Loucy (cell line): ENCODE measurements at regions not wholly inside any gene's neighbourhood (a gene's known extent, or its start where the extent isn't known, plus 50 kb on each side); places are given as distances from the start of the nearest gene placed in this dataset.

Experiments
- H2AFZ ChIP-seq: fragments of 200-600 bp; sonication (generic); 2 replicates; pipeline ENCODE4 v1.6.0; 2016; ENCODE audit warnings: antibody characterized with exemption, mild to moderate bottlenecking, low read length, moderate library complexity
- H3F3A ChIP-seq: fragments of 200-600 bp; 2 replicates; pipeline ENCODE4 v1.6.0; 2016; ENCODE audit warnings: antibody characterized with exemption, low read depth, mild to moderate bottlenecking
- H3K27me3 ChIP-seq: fragments of 200-600 bp; sonication (generic); 2 replicates; pipeline ENCODE4 v1.6.1; 2014; ENCODE audit warnings: low read length, mild to moderate bottlenecking; ENCODE audit not compliant: insufficient read depth, poor library complexity, severe bottlenecking
- H3K36me3 ChIP-seq: fragments of 200-600 bp; sonication (generic); 2 replicates; pipeline ENCODE4 v1.6.1; 2016; ENCODE audit warnings: low read length; ENCODE audit not compliant: insufficient read depth
- H3K4me1 ChIP-seq: fragments of 200-600 bp; sonication (generic); 2 replicates; pipeline ENCODE4 v1.5.1; 2014; ENCODE audit warnings: low read length, mild to moderate bottlenecking; ENCODE audit not compliant: insufficient read depth, poor library complexity, severe bottlenecking
- H3K4me2 ChIP-seq: fragments of 200-600 bp; sonication (generic); 2 replicates; pipeline ENCODE4 v1.6.0; 2014; ENCODE audit warnings: antibody characterized with exemption, low read length, low read depth, mild to moderate bottlenecking; ENCODE audit not compliant: poor library complexity, severe bottlenecking
- H3K4me3 ChIP-seq: fragments of 200-600 bp; sonication (generic); 2 replicates; pipeline ENCODE4 v1.5.1; 2014; ENCODE audit warnings: low read length, mild to moderate bottlenecking, mixed read lengths; ENCODE audit not compliant: poor library complexity, severe bottlenecking
- H3K79me2 ChIP-seq: fragments of 200-600 bp; sonication (generic); 2 replicates; pipeline ENCODE4 v1.6.1; 2014; ENCODE audit warnings: low read length; ENCODE audit not compliant: insufficient read depth
- H3K9ac ChIP-seq: fragments of 200-600 bp; sonication (generic); 2 replicates; pipeline ENCODE4 v1.6.0; 2014; ENCODE audit warnings: mild to moderate bottlenecking, low read depth, low read length, moderate library complexity; ENCODE audit not compliant: poor library complexity, severe bottlenecking
- H3K9me2 ChIP-seq: fragments of 200-600 bp; sonication (generic); replicated peaks from 2 replicates; pipeline ENCODE4 v1.6.1; 2016; ENCODE audit warnings: low read depth, low read length, mixed read lengths
- H3K9me3 ChIP-seq: fragments of 200-600 bp; sonication (generic); 2 replicates; pipeline ENCODE4 v1.6.1; 2014; ENCODE audit warnings: mild to moderate bottlenecking, antibody characterized with exemption, low read length, low read depth; ENCODE audit not compliant: insufficient read depth
- H4K20me1 ChIP-seq: fragments of 200-600 bp; sonication (generic); 2 replicates; pipeline ENCODE4 v1.6.0; 2014; ENCODE audit warnings: antibody characterized with exemption, low read length, mild to moderate bottlenecking; ENCODE audit not compliant: insufficient read depth, poor library complexity, severe bottlenecking
- CTCF ChIP-seq: fragments of 200-600 bp; sonication (generic); conservative IDR thresholded peaks from 2 replicates; pipeline ENCODE4 v1.5.1; 2014; ENCODE audit warnings: mild to moderate bottlenecking, antibody characterized with exemption, low read length
- EZH2phosphoT487 ChIP-seq: fragments of 200-600 bp; IDR thresholded peaks from 2 replicates; pipeline ENCODE4 v1.6.1; 2018; ENCODE audit warnings: antibody characterized with exemption, mild to moderate bottlenecking, moderate library complexity, borderline replicate concordance

GRCh38 chr14:101065696-101066694, 162.5 kb upstream of the RTL1 start:
- no peaks in the 10 kb centered on the region for H3K36me3 ChIP-seq
- no peak overlapping the region for H3K4me3 ChIP-seq
- no peaks in the 10 kb centered on the region for H3K9me2 ChIP-seq
- no peaks in the 10 kb centered on the region for H3K79me2 ChIP-seq
- no peak overlapping the region for H3K9ac ChIP-seq
- H3K9me3 ChIP-seq: 0 out of 2 replicates have a peak, but pooled peaks cover under 1% of the 10 kb centered on the region
- no peaks in the 10 kb centered on the region for H3K27me3 ChIP-seq
- H3F3A ChIP-seq: no peaks in the 10 kb centered on the region
- H3K4me1 ChIP-seq: no peaks in the 10 kb centered on the region
- H3K4me2 ChIP-seq: no peak overlapping the region
- H2AFZ ChIP-seq: no peak overlapping the region
- no peak for TF ChIP-seq CTCF
- no peak for TF ChIP-seq EZH2phosphoT487
- H4K20me1 ChIP-seq: no peaks in the 10 kb centered on the region

- H3K79me2 ChIP-seq: no peaks in the 10 kb centered on the region
- no peaks in the 10 kb centered on the region for H3K9me3 ChIP-seq
- no peaks in the 10 kb centered on the region for H3K27me3 ChIP-seq
- H3K36me3 ChIP-seq: no peaks in the 10 kb centered on the region
- no peak overlapping the region for H3K9ac ChIP-seq
- no peaks in the 10 kb centered on the region for H3K9me2 ChIP-seq
- no peaks in the 10 kb centered on the region for H4K20me1 ChIP-seq
- H3K4me1 ChIP-seq: no peaks in the 10 kb centered on the region
- H3K4me3 ChIP-seq: no peak overlapping the region
- H2AFZ ChIP-seq: no peak overlapping the region
- H3K4me2 ChIP-seq: no peak overlapping the region
- H3F3A ChIP-seq: no peaks in the 10 kb centered on the region
- TF ChIP-seq EZH2phosphoT487 (no peak), CTCF (no peak)
Observed at GRCh38 chr14:101066826-101067510, 163.4 kb upstream of the RTL1 start.

GRCh38 chr14:101068313-101069227, 165.0 kb upstream of the RTL1 start:
- Histone ChIP-seq H3K9ac (no peak overlapping the region), H4K20me1 (no peaks in the 10 kb centered on the region), H3F3A (no peaks in the 10 kb centered on the region), H3K4me1 (peaks cover 2% of the 10 kb centered on the region), H3K4me3 (no peak overlapping the region), H3K27me3 (no peaks in the 10 kb centered on the region), H3K36me3 (no peaks in the 10 kb centered on the region), H3K9me2 (no peaks in the 10 kb centered on the region), H2AFZ (no peak overlapping the region), H3K4me2 (no peak overlapping the region), H3K9me3 (no peaks in the 10 kb centered on the region), H3K79me2 (no peaks in the 10 kb centered on the region)
- no peak for TF ChIP-seq CTCF
- no peak for TF ChIP-seq EZH2phosphoT487
